Colonic mucosa (tissue), 4 donors: ENCODE measurements at regions not wholly inside any gene's neighbourhood (a gene's known extent, or its start where the extent isn't known, plus 50 kb on each side); places are given as distances from the start of the nearest gene placed in this dataset.

Experiments
- DNase-seq: peaks from one replicate; pipeline ENCODE4 v3.0.0-alpha.2; 2020
- H3K27ac ChIP-seq: fragments of 200-600 bp; one replicate; pipeline ENCODE4 v1.8.0; 2021
- H3K27me3 ChIP-seq: fragments of 200-600 bp; one replicate; pipeline ENCODE4 v1.8.0; 2021
- H3K36me3 ChIP-seq: fragments of 200-600 bp; one replicate; pipeline ENCODE4 v1.8.0; 2021
- H3K4me1 ChIP-seq: fragments of 200-600 bp; one replicate; pipeline ENCODE4 v1.8.0; 2021; ENCODE audit warnings: mild to moderate bottlenecking
- H3K4me3 ChIP-seq: fragments of 200-600 bp; one replicate; pipeline ENCODE4 v1.8.0; 2021
- H3K9ac ChIP-seq, 2 donors: one replicate each; pipeline ENCODE4 v1.7.0; 2013; ENCODE audit warnings: control low read depth in 2 of 2, low read depth in 2 of 2, low read length in 2 of 2
- H3K9me3 ChIP-seq: fragments of 200-600 bp; one replicate; pipeline ENCODE4 v1.8.0; 2021
- CTCF ChIP-seq: fragments of 200-600 bp; IDR thresholded peaks from one replicate; pipeline ENCODE4 v1.8.0; 2022; ENCODE audit warnings: antibody characterized with exemption, mild to moderate bottlenecking
- intact Hi-C: fragments of 100-400 bp; cut with DNase I; formaldehyde crosslinking; loops from one replicate; pipeline ENCODE4 v1.14.1; 2022
- donor health status: healthy.
- donor health status: DM: no; HTN: no; CAD: no.
- donor health status: DM: no; HTN: no; CAD: no.

GRCh38 chr2:204272089-204272488 is 273.2 kb upstream of the PARD3B start:
- no peak overlapping the region for H3K27ac ChIP-seq
- intact Hi-C loops, result no loop called here
- H3K36me3 ChIP-seq, result no peaks in the 10 kb centered on the region
- H3K9ac ChIP-seq, result no peak overlapping the region
- H3K27me3 ChIP-seq, result no peaks in the 10 kb centered on the region
- TF ChIP-seq CTCF, result no peak
- H3K9me3 ChIP-seq, result no peaks in the 10 kb centered on the region
- H3K4me1 ChIP-seq, result no peaks in the 10 kb centered on the region
- H3K4me3 ChIP-seq, result no peak overlapping the region
- DNase-seq, result no peak

GRCh38 chr2:204272610-204273287 is 272.5 kb upstream of the PARD3B start:
- H3K9me3 ChIP-seq, result no peaks in the 10 kb centered on the region
- TF ChIP-seq CTCF, result no peak
- intact Hi-C loops, result no loop called here
- no peaks in the 10 kb centered on the region for H3K36me3 ChIP-seq
- no peak for DNase-seq
- no peak overlapping the region for H3K27ac ChIP-seq
- H3K9ac ChIP-seq, result no peak overlapping the region
- no peak overlapping the region for H3K4me3 ChIP-seq
- H3K27me3 ChIP-seq, result no peaks in the 10 kb centered on the region
- no peaks in the 10 kb centered on the region for H3K4me1 ChIP-seq

- DNase-seq, result no peak
- TF ChIP-seq CTCF, result no peak
- intact Hi-C loops, result no loop called here
- no peaks in the 10 kb centered on the region for H3K36me3 ChIP-seq
- H3K27ac ChIP-seq, result no peak overlapping the region
- no peaks in the 10 kb centered on the region for H3K9me3 ChIP-seq
- no peaks in the 10 kb centered on the region for H3K27me3 ChIP-seq
- H3K4me1 ChIP-seq, result no peaks in the 10 kb centered on the region
- H3K4me3 ChIP-seq, result no peak overlapping the region
- H3K9ac ChIP-seq, result no peak overlapping the region
Measured at GRCh38 chr2:204274429-204274828, 270.8 kb upstream of the PARD3B start.

- H3K27ac ChIP-seq, result no peak overlapping the region
- intact Hi-C loops, result no loop called here
- H3K4me1 ChIP-seq, result no peaks in the 10 kb centered on the region
- no peaks in the 10 kb centered on the region for H3K27me3 ChIP-seq
- H3K9me3 ChIP-seq, result no peaks in the 10 kb centered on the region
- no peak overlapping the region for H3K9ac ChIP-seq
- TF ChIP-seq CTCF, result no peak
- no peaks in the 10 kb centered on the region for H3K36me3 ChIP-seq
- H3K4me3 ChIP-seq, result no peak overlapping the region
- no peak for DNase-seq
Measured at GRCh38 chr2:204274991-204275390, 270.3 kb upstream of the PARD3B start.

- Histone ChIP-seq H3K4me3 (no peak overlapping the region), H3K27me3 (no peaks in the 10 kb centered on the region), H3K27ac (no peak overlapping the region), H3K4me1 (no peaks in the 10 kb centered on the region), H3K9me3 (no peaks in the 10 kb centered on the region), H3K36me3 (no peaks in the 10 kb centered on the region), H3K9ac (no peak overlapping the region)
- intact Hi-C loops, result no loop called here
- no peak for TF ChIP-seq CTCF
- no peak for DNase-seq
Measured at GRCh38 chr2:204277226-204277625, 268.0 kb upstream of the PARD3B start.
